ENCODE measurements at regions not wholly inside any gene's neighbourhood (a gene's known extent, or its start where the extent isn't known, plus 50 kb on each side); places are given as distances from the start of the nearest gene placed in this dataset.

- ChIA-PET CTCF (no interaction called here), POLR2A (no interaction called here)
- no peaks in the 10 kb centered on the region for H3K36me3 Mint-ChIP-seq (ENCODE audit: low read depth)
- DNase-seq (no peak), ATAC-seq (ENCODE audit: poor library complexity) (no peak)
- no peak overlapping the region for H3K27ac Mint-ChIP-seq
- H3K4me1 ChIP-seq (ENCODE audit: insufficient read depth, low read length): no peaks in the 10 kb centered on the region
- no peaks in the 10 kb centered on the region for H3K27me3 ChIP-seq (ENCODE audit: control insufficient read depth in 1 of 2, insufficient read depth in 2 of 2, low read length in 2 of 2)
- H3K4me3 ChIP-seq (ENCODE audit: low read length): no peak overlapping the region
- no peak overlapping the region for H3K27ac ChIP-seq (ENCODE audit: low read depth in 1 of 2, low read length in 2 of 2)
- no peaks in the 10 kb centered on the region for H3K9me3 ChIP-seq (ENCODE audit: control insufficient read depth in 1 of 2, insufficient read depth in 1 of 2, low read length in 2 of 2)
- no peaks in the 10 kb centered on the region for H3K4me1 Mint-ChIP-seq (ENCODE audit: low read depth)
- H3K9me3 Mint-ChIP-seq: no peaks in the 10 kb centered on the region
- no peak overlapping the region for H3K4me3 Mint-ChIP-seq
- no peaks in the 10 kb centered on the region for H3K27me3 Mint-ChIP-seq
- H3K36me3 ChIP-seq (ENCODE audit: insufficient read depth, low read length): no peaks in the 10 kb centered on the region
- TF ChIP-seq, protein P1, sequence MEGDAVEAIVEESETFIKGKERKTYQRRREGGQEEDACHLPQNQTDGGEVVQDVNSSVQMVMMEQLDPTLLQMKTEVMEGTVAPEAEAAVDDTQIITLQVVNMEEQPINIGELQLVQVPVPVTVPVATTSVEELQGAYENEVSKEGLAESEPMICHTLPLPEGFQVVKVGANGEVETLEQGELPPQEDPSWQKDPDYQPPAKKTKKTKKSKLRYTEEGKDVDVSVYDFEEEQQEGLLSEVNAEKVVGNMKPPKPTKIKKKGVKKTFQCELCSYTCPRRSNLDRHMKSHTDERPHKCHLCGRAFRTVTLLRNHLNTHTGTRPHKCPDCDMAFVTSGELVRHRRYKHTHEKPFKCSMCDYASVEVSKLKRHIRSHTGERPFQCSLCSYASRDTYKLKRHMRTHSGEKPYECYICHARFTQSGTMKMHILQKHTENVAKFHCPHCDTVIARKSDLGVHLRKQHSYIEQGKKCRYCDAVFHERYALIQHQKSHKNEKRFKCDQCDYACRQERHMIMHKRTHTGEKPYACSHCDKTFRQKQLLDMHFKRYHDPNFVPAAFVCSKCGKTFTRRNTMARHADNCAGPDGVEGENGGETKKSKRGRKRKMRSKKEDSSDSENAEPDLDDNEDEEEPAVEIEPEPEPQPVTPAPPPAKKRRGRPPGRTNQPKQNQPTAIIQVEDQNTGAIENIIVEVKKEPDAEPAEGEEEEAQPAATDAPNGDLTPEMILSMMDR (IDR thresholded peaks at IDR 0.05): no peak
- intact Hi-C loops (cut with DNase I, micrococcal nuclease): no loop called here
These were observed 318.2 kb downstream of the CXCL12 start for GRCh38 chr10:44066527-44067255.

DNA sequence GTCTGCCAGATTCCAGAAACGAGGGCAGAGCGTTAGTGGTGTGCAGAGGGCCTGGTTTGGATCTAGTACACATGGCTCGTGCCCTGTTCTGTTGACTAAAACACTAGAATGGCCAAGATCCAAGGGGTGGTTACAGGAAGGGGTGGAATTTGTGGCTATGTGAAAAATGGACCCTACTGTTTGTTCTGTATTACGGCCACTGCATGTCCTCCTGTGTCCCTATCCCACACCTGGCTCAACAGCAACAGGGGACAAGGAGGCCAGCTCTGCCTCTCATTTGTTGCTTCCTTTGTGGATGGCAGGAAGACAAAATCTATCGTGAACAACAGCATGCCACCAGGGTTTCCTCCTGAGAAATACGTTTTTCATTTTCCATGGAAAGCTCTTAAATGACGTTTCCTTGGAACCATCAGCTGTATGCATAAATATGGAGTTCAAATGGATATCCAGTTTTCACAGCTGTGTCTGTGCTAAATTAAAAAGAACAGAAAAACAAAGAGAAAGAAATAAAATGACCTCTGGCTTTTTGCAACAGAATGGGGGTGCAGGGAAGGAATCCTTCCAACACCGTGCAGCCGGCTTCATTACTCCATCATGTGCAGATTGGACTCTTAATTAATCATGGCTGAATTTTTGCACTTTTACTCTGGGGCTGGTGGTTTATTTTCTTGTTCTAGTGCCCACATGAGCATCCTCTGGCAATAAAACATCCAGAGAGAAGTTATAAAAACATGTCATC, 318.9 kb downstream of the CXCL12 start:
- intact Hi-C loops (cut with DNase I, micrococcal nuclease): no loop called here
- Mint-ChIP-seq H3K4me3 (no peak overlapping the region), H3K36me3 (ENCODE audit: low read depth) (no peaks in the 10 kb centered on the region), H3K27me3 (no peaks in the 10 kb centered on the region), H3K27ac (no peak overlapping the region), H3K4me1 (ENCODE audit: low read depth) (no peaks in the 10 kb centered on the region), H3K9me3 (no peaks in the 10 kb centered on the region)
- no peaks in the 10 kb centered on the region for H3K9me3 ChIP-seq (ENCODE audit: control insufficient read depth in 1 of 2, insufficient read depth in 1 of 2, low read length in 2 of 2)
- no peaks in the 10 kb centered on the region for H3K27me3 ChIP-seq (ENCODE audit: control insufficient read depth in 1 of 2, insufficient read depth in 2 of 2, low read length in 2 of 2)
- POLR2A ChIA-PET: no interaction called here
- H3K4me1 ChIP-seq (ENCODE audit: insufficient read depth, low read length): no peaks in the 10 kb centered on the region
- TF ChIP-seq, protein P1 (IDR thresholded peaks at IDR 0.05): no peak
- no peaks in the 10 kb centered on the region for H3K36me3 ChIP-seq (ENCODE audit: insufficient read depth, low read length)
- ATAC-seq (ENCODE audit: poor library complexity) (no peak), DNase-seq (no peak)
- H3K4me3 ChIP-seq (ENCODE audit: low read length): no peak overlapping the region
- CTCF ChIA-PET: no interaction called here
- H3K27ac ChIP-seq (ENCODE audit: low read depth in 1 of 2, low read length in 2 of 2): no peak overlapping the region

DNA sequence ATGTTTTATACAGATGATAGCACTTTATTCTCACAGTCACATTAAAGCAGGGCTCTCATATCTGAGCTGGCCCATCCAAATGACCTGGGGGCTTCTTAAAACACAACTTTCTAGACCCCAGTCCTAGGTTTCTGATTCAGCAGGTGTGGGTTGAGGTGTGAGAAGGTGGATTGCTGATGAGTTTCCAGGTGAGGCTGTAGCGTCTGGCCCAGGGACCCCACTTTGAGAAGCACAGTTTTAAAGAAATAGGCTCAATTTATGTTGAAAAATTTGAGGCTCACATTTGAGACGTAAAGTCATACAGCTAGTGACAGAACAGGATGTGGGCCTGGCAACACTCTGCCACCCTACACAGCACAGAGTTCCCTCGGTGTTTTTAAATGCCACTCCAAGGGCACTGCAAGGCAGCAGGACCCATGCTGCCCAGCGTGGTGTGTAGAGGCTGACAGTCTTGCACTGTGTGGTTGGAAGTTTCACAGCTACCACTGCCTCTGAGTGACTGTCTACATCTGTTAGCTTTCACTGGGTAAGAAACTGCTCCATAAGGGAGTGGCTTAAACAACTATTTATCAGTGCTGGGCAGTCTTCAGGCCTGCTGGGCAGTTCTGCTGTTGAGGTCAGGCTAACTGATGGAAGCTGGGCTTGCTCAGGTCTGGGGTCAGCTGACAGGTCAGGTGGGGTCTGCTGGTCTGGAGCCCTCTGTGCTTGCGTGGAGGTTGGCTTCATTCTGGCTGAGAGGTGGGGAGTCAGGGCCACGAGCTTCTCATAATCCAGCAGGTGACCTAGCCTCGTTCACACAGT, 319.7 kb downstream of the CXCL12 start:
- Histone ChIP-seq H3K27ac (ENCODE audit: low read depth in 1 of 2, low read length in 2 of 2) (no peak overlapping the region), H3K36me3 (ENCODE audit: insufficient read depth, low read length) (no peaks in the 10 kb centered on the region), H3K9me3 (ENCODE audit: control insufficient read depth in 1 of 2, insufficient read depth in 1 of 2, low read length in 2 of 2) (no peaks in the 10 kb centered on the region), H3K4me3 (ENCODE audit: low read length) (no peak overlapping the region), H3K4me1 (ENCODE audit: insufficient read depth, low read length) (no peaks in the 10 kb centered on the region), H3K27me3 (ENCODE audit: control insufficient read depth in 1 of 2, insufficient read depth in 2 of 2, low read length in 2 of 2) (no peaks in the 10 kb centered on the region)
- Mint-ChIP-seq H3K4me3 (no peak overlapping the region), H3K9me3 (no peaks in the 10 kb centered on the region), H3K4me1 (ENCODE audit: low read depth) (no peaks in the 10 kb centered on the region), H3K27ac (no peak overlapping the region), H3K36me3 (ENCODE audit: low read depth) (no peaks in the 10 kb centered on the region), H3K27me3 (no peaks in the 10 kb centered on the region)
- TF ChIP-seq, protein P1 (IDR thresholded peaks at IDR 0.05): no peak
- intact Hi-C loops (cut with DNase I, micrococcal nuclease): no loop called here
- ATAC-seq (ENCODE audit: poor library complexity) (no peak), DNase-seq (no peak)
- ChIA-PET POLR2A (no interaction called here), CTCF (no interaction called here)

Data from CD4-positive, alpha-beta T cell (primary cell).